MM.1S (cell line): ENCODE measurements at regions not wholly inside any gene's neighbourhood (a gene's known extent, or its start where the extent isn't known, plus 50 kb on each side); places are given as distances from the start of the nearest gene placed in this dataset.

ENCODE experiments used
- EZH2 ChIP-seq: fragments of 300-600 bp; sonication (generic); optimal IDR thresholded peaks from 2 replicates; pipeline ENCODE3; 2017; ENCODE audit warnings: low read depth, mild to moderate bottlenecking, antibody characterized with exemption, low read length, mixed read lengths
- EZH2phosphoT487 ChIP-seq: fragments of 300-600 bp; sonication (generic); IDR thresholded peaks from 2 replicates; pipeline ENCODE4 v1.6.1; 2018; ENCODE audit warnings: antibody characterized with exemption, low read length
- TF ChIP-seq, protein P1 (sequence below): fragments of 300-600 bp; sonication (generic); IDR thresholded peaks from 2 replicates; pipeline ENCODE4 v1.5.1; 2016; ENCODE audit warnings: antibody characterized with exemption, low read length, mixed read lengths

DNA sequence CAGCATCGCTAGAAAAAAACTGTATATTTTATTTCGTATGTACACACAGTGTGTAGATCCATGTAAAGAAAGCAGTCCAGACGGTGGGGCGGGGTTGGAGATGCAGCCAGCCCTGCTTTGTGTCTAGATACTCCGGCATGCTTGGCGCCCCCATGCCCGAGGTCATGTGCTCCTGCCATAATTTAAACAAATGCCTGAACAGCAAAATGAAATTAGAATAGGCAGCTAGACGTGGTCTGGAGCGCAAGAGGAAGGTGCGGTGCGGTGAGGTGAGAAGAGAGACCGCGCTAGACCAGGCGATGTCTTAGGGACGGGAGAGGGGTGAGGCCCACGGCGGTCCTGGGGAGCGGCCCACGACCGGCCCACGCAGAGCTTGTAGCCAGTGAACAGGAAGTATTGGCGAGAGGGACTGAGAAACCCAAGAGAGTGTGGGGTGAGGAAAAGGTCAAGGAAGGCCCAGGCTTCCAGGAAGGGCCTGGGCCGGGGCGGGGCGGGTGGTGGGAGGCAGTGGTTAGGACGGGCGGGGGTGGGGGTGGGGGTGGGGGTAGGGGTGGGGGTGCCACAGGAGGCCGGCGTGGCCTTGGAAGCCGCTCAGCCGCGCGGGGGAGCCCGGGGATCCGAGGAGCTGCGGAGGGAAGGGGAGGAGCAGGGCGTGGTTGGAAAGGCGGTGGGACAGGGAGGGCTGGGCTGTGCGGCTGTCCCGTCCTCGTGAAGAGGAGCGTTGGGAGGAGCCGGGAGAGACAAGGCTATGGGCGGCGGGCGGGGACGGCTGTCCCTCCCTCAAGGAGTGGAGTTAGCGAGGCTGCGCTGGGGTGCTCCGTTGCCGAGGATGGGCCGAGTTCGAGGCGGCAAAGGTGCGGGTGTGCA lies 254.7 kb upstream of the SGCG start:
- TF ChIP-seq, protein P1, sequence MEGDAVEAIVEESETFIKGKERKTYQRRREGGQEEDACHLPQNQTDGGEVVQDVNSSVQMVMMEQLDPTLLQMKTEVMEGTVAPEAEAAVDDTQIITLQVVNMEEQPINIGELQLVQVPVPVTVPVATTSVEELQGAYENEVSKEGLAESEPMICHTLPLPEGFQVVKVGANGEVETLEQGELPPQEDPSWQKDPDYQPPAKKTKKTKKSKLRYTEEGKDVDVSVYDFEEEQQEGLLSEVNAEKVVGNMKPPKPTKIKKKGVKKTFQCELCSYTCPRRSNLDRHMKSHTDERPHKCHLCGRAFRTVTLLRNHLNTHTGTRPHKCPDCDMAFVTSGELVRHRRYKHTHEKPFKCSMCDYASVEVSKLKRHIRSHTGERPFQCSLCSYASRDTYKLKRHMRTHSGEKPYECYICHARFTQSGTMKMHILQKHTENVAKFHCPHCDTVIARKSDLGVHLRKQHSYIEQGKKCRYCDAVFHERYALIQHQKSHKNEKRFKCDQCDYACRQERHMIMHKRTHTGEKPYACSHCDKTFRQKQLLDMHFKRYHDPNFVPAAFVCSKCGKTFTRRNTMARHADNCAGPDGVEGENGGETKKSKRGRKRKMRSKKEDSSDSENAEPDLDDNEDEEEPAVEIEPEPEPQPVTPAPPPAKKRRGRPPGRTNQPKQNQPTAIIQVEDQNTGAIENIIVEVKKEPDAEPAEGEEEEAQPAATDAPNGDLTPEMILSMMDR, result no peak
- TF ChIP-seq EZH2 (no peak), EZH2phosphoT487 (no peak)
